HG03521 (cell line): ENCODE measurements at regions not wholly inside any gene's neighbourhood (a gene's known extent, or its start where the extent isn't known, plus 50 kb on each side); places are given as distances from the start of the nearest gene placed in this dataset.
"Not testable (repeated sequence)": the region's sequence is repeated elsewhere in the genome, so short reads cannot be mapped to it uniquely, and the experiment has no call there.

ENCODE experiments used
- ATAC-seq: cut with Tn5 transposase; IDR thresholded peaks from one replicate; pipeline ENCODE4 v1.9.1; 2021; ENCODE audit warnings: mild to moderate bottlenecking, moderate library complexity; ENCODE audit not compliant: unreplicated experiment

GRCh38 chr16:85529489-85530369 is 83.4 kb upstream of the GSE1 start:
- ATAC-seq = no peak

- ATAC-seq = no peak
These were observed 82.8 kb upstream of the GSE1 start for GRCh38 chr16:85530370-85530739.

DNA sequence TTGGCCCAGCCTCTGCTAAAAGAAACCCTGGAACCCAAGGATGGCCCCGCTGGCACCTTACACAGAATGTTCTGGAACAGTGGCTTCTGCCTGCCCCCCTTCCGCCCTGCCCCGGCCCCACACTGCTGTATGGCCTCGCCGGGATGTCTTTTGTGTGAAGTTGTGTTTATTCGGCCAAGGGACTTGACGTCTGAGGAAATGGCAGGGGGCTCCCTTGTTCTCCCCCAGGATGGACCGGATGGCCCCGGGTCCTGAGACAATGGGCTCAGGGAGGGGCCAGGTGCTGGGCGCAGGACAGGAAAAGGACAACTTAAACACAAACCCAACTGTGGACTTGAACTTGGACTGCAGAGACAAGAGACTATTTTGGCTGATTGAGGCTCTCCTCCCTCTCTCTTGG is 81.6 kb upstream of the GSE1 start:
- ATAC-seq = no peak

GRCh38 chr16:85532147-85532546 is 81.0 kb upstream of the GSE1 start:
- ATAC-seq = no peak

- not testable (repeated sequence) for ATAC-seq
These were observed 79.5 kb upstream of the GSE1 start for GRCh38 chr16:85533593-85533992.

GRCh38 chr16:85534536-85535351 is 78.4 kb upstream of the GSE1 start:
- no peak for ATAC-seq

- no peak for ATAC-seq
These were observed 77.6 kb upstream of the GSE1 start for GRCh38 chr16:85535352-85536072.

DNA sequence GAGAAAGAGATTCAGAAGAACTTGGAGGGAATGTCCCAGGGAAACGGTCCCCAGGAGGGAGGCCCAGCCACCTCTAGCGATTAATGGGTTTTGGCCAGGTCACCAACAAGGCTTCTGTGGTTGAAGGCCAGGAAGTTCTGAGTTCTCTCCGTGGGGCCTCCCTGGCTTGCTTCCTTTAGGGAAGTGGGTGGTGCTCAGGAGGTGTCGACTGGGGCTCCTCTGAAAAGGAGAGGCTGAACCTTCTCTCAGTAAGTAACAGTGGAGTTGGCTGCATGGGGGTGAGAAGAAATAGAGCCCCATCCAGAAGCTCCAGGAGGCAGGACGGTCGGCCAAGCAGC is 77.1 kb upstream of the GSE1 start:
- ATAC-seq = no peak

DNA sequence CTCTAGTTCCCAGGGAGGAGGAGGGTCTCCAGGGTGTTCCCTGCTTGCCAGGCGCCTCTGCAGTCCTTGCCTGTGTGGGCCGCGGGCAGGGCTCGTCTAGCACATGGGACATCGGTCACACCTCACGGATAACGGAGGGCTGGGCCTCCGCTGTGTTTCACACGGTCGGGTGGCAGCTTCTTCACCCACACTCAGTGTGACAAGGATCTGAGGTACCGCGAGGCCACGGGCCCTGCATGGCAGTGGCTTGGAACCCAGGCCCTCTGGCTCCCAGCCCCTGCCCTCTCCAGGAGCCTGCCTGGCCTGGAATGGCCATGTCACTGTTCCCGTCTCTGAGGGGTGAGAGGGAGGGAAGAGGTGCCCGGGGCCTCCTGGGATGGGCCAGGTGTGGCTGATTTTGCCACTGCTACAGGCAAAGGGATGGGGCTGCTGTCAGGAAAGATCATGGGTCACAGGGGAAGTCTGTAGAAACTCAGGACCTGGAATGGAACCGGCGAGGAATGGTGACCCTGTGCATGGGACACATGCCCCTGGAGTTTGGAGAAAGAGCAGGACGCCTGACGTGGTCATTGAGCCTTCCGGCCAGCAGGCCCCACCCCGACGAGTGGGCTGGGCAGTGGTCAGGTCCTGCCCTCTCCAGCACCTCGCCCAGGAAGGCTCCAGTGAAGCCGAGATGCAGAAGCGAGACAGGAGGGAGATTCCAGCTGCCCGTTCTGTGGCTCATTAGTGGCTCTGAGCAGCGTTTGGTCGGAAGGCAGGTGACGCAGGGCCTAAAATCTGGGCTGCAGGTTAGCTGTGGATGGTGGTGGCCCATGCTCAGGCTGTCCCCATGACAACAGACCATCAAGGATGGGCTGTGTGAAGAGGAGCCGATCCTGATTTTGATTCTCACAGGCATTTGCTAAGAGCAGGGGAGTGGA is 76.5 kb upstream of the GSE1 start:
- no peak for ATAC-seq

DNA sequence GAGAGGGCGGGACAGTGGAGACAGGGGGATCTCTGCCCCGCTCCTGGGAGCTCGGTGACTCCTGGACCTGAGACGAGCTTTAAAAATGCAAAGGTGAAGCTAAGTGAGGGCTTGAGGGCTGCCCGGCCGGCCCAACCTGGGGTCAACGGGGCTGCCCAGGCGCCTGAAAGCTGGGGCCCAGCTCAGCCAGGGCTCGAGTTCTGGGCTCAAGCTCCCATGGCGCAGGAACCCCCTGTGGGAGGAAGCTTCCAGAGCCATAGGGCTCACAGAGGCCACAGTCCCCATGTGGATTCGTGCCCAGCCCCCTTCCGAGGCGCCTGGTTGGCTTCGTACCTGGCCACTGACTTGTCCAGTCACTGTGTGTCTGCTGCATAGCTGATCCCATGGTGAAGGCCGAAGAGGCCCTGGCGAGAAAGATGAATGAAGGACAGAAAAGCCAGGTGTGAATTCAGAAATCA is 75.8 kb upstream of the GSE1 start:
- no peak for ATAC-seq

- ATAC-seq = no peak
These were observed 75.2 kb upstream of the GSE1 start for GRCh38 chr16:85537795-85538401.

- no peak for ATAC-seq
These were observed 74.0 kb upstream of the GSE1 start for GRCh38 chr16:85539084-85539483.

DNA sequence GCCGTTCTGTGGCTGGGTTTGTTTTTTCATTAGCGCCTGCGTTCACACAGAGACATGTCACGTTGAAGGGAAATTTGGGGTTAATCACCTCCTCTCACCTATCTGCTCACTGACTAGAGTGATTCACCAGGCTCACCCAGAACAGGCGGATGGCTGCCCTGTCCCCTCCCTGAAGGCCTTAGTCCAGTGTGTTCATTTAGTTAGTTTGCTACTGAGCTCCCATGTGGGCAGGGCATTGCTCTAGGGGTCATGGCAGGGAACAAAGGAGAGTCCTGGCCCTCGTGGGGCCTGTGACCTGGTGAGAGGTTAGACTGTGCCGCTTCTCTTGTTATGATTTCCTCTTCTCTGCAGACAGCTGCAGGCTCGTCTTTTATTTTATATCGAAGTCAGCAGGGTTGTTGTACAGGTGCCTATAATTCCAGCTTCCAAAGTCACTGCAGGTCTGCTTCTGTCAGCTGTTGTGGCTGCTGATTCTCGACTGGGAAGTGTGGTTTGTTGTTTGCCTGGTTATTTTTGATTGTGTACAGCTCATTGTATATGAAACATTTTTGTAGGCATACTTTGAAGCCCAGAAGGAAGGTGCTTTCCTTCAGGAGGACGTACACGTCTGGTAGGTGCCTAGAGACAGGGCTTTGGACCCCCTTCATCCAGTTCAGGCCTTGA is 73.4 kb upstream of the GSE1 start:
- ATAC-seq = no peak

- ATAC-seq = no peak
These were observed 71.9 kb upstream of the GSE1 start for GRCh38 chr16:85541181-85541580.

- no peak for ATAC-seq
These were observed 71.5 kb upstream of the GSE1 start for GRCh38 chr16:85541619-85541979.

- no peak for ATAC-seq
These were observed 70.9 kb upstream of the GSE1 start for GRCh38 chr16:85541980-85542900.

GRCh38 chr16:85543536-85543935 is 69.6 kb upstream of the GSE1 start:
- ATAC-seq = no peak

DNA sequence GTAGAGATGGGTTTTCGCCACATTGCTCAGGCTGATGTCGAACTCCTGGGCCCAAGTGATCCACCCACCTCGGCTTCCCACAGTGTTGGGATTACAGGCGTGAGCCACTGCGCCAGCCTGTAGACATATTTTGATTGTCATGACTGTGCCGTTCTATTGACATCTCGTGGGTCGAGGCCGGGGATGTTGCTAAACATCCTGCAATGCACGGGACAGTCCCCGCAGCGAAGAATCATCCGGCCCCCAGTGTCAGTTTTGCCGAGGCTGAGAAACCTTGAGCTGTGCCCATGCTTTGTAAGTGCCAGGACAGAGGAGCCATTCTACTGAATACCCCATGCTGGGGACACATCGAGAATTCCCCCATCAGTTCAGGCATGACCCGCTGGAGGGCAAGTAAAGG is 69.1 kb upstream of the GSE1 start:
- ATAC-seq = no peak

DNA sequence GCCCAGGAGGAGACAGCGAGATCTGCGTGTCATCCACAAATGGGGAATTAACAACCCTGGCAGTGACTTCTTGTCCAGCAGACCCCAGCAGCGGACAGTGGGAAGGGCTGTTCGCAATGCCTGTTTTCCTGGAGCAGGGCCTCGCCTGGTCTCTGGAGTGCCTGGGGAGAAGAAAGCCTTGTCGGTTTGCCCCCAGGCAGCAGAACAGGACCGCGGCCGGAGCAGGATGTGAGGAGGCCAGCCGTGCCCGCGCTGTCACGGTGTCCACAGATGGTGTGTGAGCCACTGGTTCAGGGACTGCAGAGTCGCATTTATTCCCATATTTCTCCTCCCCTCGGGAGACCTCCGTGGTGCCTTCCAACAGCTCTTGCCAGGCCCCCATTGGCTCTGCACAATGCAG is 68.5 kb upstream of the GSE1 start:
- no peak for ATAC-seq
